Gastroesophageal sphincter (tissue), 4 donors: ENCODE measurements at regions not wholly inside any gene's neighbourhood (a gene's known extent, or its start where the extent isn't known, plus 50 kb on each side); places are given as distances from the start of the nearest gene placed in this dataset.

ENCODE experiments used
- ATAC-seq: fragments of 150-250 bp; one replicate; pipeline ENCODE4 v1.9.1; 2016; ENCODE audit warnings: mild to moderate bottlenecking, moderate library complexity
- H3K27ac ChIP-seq, 4 donors: fragments of 200-600 bp; sonication (generic) in 3 of 4; 1 replicate in 3 of 4; 2 replicates in 1 of 4; pipeline ENCODE4 v1.5.1; 2016 to 2019
- H3K27me3 ChIP-seq: fragments of 200-600 bp; sonication (generic); one replicate; pipeline ENCODE4 v1.5.1; 2019
- H3K36me3 ChIP-seq, 2 donors: fragments of 200-600 bp; sonication (generic); one replicate each; pipeline ENCODE4 v1.5.1; 2019; ENCODE audit warnings: control low read depth in 1 of 2
- H3K4me1 ChIP-seq, 3 donors: fragments of 200-600 bp; sonication (generic); 1 replicate in 2 of 3; 2 replicates in 1 of 3; pipeline ENCODE4 v1.5.1; 2016 to 2019; ENCODE audit warnings: control low read depth in 2 of 3
- H3K4me3 ChIP-seq, 2 donors: fragments of 200-600 bp; sonication (generic); one replicate each; pipeline ENCODE4 v1.5.1; 2019; ENCODE audit warnings: mild to moderate bottlenecking in 1 of 2, moderate library complexity in 1 of 2
- H3K9me3 ChIP-seq, 3 donors: fragments of 200-600 bp; sonication (generic); one replicate each; pipeline ENCODE4 v1.5.1; 2017 to 2019; ENCODE audit warnings: control low read depth in 2 of 3
- CTCF ChIP-seq, 4 experiments: fragments of 200-600 bp in 2 of 4; fragments of 450-650 bp in 2 of 4; sonication (generic) in 1 of 4; IDR thresholded peaks; one replicate each; pipeline ENCODE4 v1.5.1; 2017 to 2019; ENCODE audit warnings: antibody characterized with exemption in 4 of 4, mild to moderate bottlenecking in 2 of 4, moderate library complexity in 2 of 4
- EP300 ChIP-seq: sonication (generic); formaldehyde crosslinking; IDR thresholded peaks from one replicate; pipeline ENCODE4 v1.6.1; 2017; ENCODE audit warnings: antibody characterized with exemption, mild to moderate bottlenecking
- POLR2A ChIP-seq, 2 donors: fragments of 450-650 bp; IDR thresholded peaks; one replicate each; pipeline ENCODE4 v1.6.1; 2017; ENCODE audit warnings: antibody characterized with exemption in 2 of 2, mild to moderate bottlenecking in 2 of 2, moderate library complexity in 1 of 2
- POLR2AphosphoS5 ChIP-seq: sonication (generic); formaldehyde crosslinking; IDR thresholded peaks from one replicate; pipeline ENCODE4 v1.6.1; 2017; ENCODE audit warnings: antibody characterized with exemption
- WGBS, 2 donors: methylation state at CpG; one replicate each; pipeline ENCODE4 v1.1.5; 2018; ENCODE audit warnings: low coverage in 1 of 2; 5-methylcytosine and 5-hydroxymethylcytosine counted together

GRCh38 chr3:16809482-16809881 lies 75.3 kb upstream of the PLCL2 start:
- no peak for ATAC-seq
- H3K9me3 ChIP-seq, result no peaks in the 10 kb centered on the region
- no peaks in the 10 kb centered on the region for H3K36me3 ChIP-seq
- no peak overlapping the region for H3K27ac ChIP-seq
- no peaks in the 10 kb centered on the region for H3K27me3 ChIP-seq
- WGBS, 2 donors, result 77 to 79% methylated on average over 3 to 4 of the region's 4 CpGs
- TF ChIP-seq CTCF (IDR thresholded peaks at IDR 0.05), result no peak
- no peak for TF ChIP-seq POLR2AphosphoS5
- TF ChIP-seq POLR2A (IDR thresholded peaks at IDR 0.05), result no peak
- TF ChIP-seq EP300, result no peak
- H3K4me3 ChIP-seq, result no peak overlapping the region
- H3K4me1 ChIP-seq, result no peaks in the 10 kb centered on the region

- Histone ChIP-seq H3K4me1 (no peaks in the 10 kb centered on the region), H3K27ac (no peak overlapping the region), H3K9me3 (no peaks in the 10 kb centered on the region), H3K36me3 (no peaks in the 10 kb centered on the region), H3K27me3 (no peaks in the 10 kb centered on the region), H3K4me3 (no peak overlapping the region)
- WGBS, 2 donors, result 81 to 95% methylated on average over 2 of the region's 2 CpGs
- ATAC-seq, result no peak
- TF ChIP-seq CTCF (IDR thresholded peaks at IDR 0.05), result no peak
- TF ChIP-seq EP300, result no peak
- no peak for TF ChIP-seq POLR2AphosphoS5
- no peak for TF ChIP-seq POLR2A (IDR thresholded peaks at IDR 0.05)
Measured at GRCh38 chr3:16809993-16810392, 74.8 kb upstream of the PLCL2 start.

GRCh38 chr3:16810593-16811367 lies 74.0 kb upstream of the PLCL2 start:
- Histone ChIP-seq H3K36me3 (no peaks in the 10 kb centered on the region), H3K9me3 (no peaks in the 10 kb centered on the region), H3K4me1 (no peaks in the 10 kb centered on the region), H3K27me3 (no peaks in the 10 kb centered on the region), H3K4me3 (no peak overlapping the region), H3K27ac (no peak overlapping the region)
- TF ChIP-seq EP300 (no peak), POLR2AphosphoS5 (no peak), POLR2A (IDR thresholded peaks at IDR 0.05) (no peak), CTCF (IDR thresholded peaks at IDR 0.05) (no peak)
- WGBS, 2 donors, result 68 to 77% methylated on average over 4 to 5 of the region's 7 CpGs
- no peak for ATAC-seq

GRCh38 chr3:16811950-16812349 lies 72.8 kb upstream of the PLCL2 start:
- Histone ChIP-seq H3K4me3 (no peak overlapping the region), H3K9me3 (no peaks in the 10 kb centered on the region), H3K36me3 (no peaks in the 10 kb centered on the region), H3K27ac (no peak overlapping the region), H3K27me3 (no peaks in the 10 kb centered on the region), H3K4me1 (no peaks in the 10 kb centered on the region)
- no peak for ATAC-seq
- 67 to 90% methylated on average over 1 of the region's 1 CpG for WGBS, 2 donors
- TF ChIP-seq EP300 (no peak), POLR2AphosphoS5 (no peak), POLR2A (IDR thresholded peaks at IDR 0.05) (no peak), CTCF (IDR thresholded peaks at IDR 0.05) (no peak)

GRCh38 chr3:16813336-16813735 lies 71.4 kb upstream of the PLCL2 start:
- Histone ChIP-seq H3K27ac (no peak overlapping the region), H3K36me3 (no peaks in the 10 kb centered on the region), H3K4me3 (no peak overlapping the region), H3K9me3 (no peaks in the 10 kb centered on the region), H3K4me1 (no peaks in the 10 kb centered on the region), H3K27me3 (no peaks in the 10 kb centered on the region)
- ATAC-seq, result no peak
- TF ChIP-seq POLR2AphosphoS5, result no peak
- no peak for TF ChIP-seq POLR2A (IDR thresholded peaks at IDR 0.05)
- TF ChIP-seq CTCF (IDR thresholded peaks at IDR 0.05), result no peak
- TF ChIP-seq EP300, result no peak
